Astrocyte of the hippocampus (primary cell): ENCODE measurements at regions not wholly inside any gene's neighbourhood (a gene's known extent, or its start where the extent isn't known, plus 50 kb on each side); places are given as distances from the start of the nearest gene placed in this dataset.

ENCODE experiments used
- DNase-seq: peaks from one replicate; pipeline ENCODE4 v3.0.0; 2011; ENCODE audit warnings: low read depth, low spot score

DNA sequence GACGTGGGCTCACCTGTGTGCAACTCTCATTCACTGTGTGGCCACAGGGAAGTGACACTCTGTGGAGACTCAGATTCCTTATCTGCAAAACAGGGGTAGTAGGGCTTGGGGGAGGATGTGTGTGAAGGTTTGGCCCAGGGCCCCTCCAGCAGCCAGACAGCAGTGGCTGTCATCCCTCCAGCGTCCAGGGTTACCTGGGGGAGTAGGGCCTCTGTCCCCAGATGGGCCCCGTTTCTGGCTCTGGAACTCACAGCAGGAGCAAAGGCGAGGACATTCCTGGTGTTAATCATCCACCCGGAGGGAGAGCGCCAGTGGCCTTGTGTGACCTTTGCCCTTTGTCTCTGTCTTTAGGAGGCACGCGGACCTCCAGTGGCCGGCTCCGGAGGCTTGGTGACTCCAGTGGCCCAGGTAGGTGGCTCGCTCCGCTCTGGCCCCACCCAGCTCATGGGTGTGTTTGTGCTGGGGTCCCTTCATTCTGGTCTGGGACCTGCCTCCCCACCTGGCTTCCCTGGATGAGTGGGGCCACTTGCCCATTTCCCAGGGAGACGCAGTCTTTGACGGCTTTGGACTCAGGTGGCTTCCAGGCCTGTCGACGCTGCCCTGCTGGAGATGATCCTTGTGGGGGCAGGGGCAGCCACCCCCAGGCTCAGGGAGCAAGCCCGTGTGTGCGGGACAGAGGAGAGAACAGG is 166.2 kb downstream of the SEC14L1 start:
- DNase-seq = no peak

DNA sequence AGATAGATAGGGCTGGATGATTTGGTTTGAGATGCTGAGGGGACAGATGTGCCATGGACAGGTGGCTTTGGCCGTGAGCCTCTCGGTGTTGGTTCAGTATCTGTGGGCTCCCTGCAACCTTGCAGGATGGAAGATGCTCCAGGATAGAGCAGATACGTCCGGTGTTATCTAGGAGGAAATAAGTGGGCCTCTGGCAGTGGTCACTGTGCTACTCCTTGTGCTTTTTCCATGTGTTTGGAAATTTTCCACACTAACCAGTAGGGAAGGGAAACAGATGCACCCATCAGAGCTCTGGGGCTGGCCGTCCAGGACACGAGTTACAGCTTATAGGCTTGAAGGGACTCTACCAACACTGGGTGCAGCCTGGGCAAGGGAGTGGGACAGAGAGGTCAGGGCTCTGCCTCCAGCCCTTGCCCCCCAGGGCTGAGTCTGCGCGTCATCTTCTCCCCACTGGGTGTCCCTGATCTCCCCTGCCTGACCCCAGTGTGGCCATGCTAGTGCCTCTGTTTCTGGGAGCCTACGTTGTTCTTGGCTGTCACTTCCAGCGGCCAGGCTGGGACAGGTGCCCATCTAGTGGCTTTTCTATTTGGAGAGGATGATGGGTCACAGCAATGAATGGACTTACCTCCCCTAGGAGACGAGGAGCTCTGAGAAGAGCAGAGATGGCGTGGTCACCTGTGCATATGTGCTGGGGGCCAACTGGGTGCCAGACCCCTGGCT is 166.9 kb downstream of the SEC14L1 start:
- DNase-seq = no peak

DNA sequence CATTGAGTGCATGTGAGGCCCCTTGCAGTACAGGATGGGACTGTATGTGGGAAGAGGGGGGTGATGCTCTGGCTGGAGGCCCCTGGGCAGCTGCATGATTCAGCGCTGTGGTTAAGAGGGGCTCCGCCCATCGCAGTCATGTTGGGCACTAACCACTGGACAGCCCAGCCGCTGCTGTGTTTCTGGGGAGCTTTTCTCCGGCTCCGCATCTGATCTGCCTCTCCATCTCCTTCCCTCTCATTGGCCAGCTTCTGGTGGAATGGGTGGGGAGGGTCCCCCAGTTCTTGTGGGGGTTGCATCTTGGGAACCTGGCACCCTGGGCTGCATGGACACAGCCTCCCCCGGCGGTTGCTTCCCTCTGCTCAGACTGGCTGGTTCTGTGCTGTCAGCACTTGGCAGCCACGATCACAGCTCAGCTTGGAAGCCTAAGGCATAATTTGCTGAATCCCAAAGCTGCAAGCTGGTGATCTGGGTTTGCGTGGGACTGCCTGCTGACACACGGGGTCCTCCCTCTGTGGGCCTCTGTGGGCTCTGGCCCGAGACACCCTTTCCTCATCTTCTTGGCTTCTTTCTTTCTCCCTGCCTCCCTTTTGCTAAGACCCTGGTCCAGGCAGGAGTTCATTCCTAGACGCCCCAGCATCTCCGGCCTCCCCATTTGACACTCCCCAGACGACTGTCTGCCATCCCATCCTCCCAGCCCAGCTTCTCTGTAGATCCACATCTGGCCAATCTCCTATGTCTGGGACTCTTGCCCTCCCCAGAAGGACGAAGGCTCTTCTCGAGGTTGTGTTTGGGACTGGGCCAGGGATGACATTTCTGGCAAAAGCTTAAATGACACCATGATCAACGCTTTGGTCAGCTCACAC is 168.3 kb downstream of the SEC14L1 start:
- DNase-seq = peak; percentile 85

DNA sequence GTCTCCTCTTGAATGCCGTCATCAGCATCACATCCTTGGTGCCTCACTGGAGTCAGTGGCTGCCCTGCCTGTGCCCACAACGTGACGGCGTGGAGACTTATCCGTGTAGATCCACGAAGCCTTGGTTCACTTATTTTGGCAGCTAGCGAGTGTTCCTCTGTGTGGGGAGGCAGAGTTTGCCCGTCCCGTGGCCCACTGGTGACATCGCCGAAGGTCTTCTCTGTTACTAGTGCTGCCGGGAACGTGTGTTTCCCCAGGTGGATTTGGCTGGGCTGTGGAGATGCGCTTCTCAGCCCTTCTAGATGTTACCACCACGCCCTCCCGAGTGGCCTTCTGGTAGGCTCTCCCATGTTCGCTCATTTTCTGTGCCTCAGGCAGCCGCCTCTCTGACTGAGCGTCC is 169.6 kb downstream of the SEC14L1 start:
- no peak for DNase-seq

DNA sequence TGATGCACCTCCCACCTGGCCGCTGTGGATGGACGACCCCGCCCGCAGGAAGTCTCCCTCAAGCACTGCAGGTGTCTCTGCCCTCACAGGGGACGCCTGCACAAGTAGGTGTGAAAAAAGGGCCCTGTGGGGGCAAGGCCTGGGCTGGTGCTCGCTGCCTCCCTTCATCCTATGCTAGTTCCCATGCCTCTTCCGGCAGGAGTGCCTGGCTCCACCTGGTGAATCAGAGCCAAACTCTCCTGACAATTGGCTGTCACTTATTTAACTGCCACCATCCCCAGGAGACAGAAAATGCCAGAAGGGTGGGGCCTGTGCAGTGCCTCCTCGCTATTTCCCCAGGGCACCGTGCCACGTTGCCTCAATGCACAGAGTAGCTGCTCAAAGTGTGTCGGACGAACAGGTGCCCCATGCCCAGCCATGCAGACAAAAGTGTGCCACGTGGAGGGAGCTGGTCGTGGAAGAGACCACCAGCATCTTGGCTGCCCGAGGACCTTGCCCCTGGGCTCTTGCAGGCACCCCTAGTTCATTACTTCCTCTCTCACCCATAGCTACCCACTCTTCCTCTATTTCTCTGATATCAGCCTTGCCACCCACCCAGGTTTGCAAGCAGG is 170.7 kb downstream of the SEC14L1 start:
- DNase-seq = no peak

DNA sequence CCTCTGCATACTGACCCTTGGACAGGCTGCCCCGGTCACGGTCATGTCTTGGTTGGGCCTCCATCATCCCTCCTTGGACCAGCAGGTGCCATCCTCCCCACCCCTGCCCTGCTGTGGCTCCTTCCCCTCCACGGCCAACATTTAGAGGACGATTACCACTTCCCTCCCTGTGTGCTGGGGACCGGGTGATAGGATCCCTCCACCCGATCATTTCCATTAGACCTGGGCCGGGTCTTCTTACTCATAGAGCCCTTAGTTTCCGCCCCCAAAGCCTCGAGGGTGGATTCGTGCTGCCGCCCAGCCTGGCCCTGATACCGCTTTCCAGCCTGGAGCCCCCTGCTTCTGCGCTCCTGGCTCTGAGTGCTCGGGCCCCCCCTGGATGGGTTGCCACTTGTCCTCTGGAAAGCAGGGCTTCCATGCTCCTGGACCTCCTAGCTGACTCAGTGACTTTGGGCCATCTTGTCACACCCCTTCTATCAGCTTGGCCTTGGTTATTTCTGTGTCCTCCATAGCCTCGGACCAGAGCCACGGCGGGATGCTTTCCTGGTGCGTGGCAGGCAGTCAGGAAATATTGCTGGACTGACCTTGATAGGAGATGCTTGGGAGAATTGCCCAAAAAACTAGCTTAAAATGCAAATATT is 171.4 kb downstream of the SEC14L1 start:
- no peak for DNase-seq

DNA sequence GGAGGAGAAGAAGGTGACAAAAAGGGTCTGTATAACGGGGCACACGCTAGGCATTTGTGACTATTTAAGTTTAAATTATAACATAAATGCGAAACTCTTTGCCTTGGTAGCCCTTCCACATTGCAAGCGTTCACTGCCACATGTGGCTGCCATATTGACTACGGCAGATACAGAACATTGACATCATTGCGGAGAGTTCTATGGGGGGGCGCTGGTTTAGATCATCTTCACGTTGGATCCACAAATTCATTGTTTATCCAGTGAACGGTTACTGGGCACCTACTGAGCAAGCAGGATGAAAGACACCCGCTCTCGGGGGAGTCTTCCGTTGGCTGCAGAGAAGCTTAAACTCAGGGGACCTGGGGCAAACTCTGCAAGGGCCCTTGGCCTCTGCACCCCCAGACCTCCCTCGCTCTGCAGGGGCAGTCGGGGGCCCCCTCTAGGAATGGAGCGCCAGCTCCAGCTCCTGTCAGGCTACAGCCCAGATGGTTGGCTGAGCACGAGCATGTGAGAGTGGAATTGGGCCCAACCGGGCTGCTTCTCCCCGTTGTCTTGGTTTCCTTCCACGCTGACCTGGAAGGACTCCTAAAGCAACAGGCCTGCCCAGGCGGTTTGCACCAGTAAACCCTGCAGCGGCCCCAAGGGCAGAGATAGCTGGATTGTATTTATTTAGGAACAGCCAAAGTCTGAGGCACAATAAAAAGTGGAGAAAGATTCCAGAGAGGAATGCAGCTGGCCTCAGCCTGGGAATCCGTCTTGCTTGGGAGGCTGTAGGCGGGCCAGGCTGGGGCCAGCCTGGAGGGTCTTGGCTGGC is 172.2 kb downstream of the SEC14L1 start:
- peak; percentile 95 for DNase-seq

DNA sequence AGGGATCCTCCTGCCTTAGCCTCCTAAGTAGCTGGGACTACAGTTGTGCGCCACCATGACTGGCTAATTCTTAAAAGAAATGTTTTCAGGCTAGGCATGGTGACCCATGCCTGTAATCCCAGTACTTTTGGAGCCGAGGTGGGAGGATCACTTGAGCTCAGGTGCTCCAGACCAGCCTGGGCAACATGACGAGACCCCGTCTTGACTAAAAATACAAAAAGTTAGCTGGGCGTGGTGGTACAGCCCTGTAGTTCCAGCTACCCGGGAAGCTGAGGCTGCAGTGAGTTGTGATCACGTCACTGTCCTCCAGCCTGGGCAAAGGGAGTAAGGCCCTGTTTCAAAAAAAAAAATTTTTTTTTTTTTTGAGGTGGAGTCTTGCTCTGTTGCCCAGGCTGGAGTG is 173.1 kb downstream of the SEC14L1 start:
- DNase-seq = no peak

DNA sequence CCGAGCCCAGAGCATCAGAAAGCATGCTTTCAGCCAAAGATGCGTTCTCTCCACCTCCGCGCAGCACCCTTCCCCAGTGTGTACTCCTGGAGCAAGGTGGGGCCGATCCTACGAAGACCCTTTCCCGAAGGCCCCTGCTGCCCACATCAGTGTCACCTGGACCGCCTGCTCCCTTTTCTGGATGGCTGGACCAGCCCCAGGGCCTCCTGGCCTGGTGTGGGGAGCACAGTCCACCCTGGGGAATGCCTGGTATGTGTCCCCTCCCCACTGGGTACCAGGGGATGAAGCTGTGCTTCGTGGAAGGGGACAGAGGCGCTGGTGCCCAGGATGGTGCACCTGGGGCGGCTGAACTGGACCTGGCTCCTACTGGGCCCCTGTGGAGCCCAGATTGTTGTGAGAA is 173.8 kb downstream of the SEC14L1 start:
- no peak for DNase-seq

DNA sequence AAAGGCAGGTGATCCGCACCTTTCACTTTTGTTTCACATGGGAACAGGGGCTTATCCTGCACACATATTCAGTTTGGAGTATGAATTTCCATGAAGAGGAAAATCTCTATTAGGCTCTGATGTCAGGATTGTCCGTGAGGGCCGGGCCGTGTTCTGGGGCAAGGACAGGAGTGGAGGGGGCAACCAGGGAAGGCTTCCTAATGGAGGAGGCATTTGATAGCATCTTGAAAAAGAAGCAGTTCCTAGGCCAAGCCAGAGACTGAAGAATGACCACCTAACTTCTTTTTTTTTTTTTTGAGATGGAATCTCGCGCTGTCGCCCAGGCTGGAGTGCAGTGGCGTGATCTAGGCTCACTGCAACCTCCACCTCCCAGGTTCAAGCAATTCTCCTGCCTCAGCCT is 174.2 kb downstream of the SEC14L1 start:
- no peak for DNase-seq

DNA sequence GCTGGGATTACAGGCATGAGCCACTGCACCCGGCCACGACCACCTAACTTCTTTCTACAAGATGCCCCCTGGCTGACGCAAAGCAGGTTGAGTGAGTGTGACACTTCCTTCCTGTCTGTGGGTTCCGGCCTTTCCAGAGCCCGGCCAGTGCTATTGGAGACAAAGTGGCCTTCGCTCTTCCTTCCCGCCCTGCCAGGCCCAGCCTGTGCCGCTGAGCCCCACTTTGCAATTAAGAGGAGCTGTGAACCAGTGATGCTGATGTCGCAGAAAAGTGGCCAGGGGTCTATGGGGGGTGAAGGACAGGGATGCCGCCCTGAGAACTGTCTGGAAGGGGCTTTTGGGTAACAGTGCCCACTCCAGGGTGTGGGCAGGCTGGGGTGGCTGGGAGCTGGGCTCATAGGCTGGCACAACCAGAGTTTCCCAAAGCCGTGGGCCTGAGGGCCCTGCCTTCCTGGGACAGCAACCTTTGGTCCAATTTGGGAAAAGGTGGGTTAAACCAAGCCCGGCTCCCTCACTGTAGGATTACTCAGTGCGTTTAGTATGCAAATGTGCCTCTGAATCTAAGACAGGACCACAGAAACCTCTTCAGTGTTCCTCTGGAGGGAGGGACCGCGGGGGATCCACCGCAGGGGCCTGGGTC is 174.9 kb downstream of the SEC14L1 start:
- no peak for DNase-seq

DNA sequence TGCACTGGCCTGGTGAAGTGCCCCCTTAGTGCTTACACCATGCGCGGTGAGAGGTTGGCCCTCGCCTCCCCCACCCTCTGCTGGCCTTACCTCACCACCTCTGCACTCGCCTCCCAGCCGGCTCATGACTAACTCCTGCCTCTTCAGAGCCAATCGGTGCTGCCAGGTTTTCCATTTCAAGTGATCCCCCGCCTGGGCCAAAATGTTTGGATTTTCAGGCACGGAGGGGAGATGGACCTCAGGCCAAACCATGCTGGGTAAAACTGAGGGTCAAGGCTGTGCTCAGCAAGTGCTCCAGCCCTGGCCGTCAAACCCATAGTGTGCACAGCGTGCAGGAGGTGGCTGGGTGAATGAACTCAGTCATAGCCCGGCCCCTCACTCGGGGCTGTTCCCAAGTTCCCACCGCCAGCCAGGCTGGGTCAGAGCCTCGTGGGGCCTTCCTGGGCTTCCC is 175.4 kb downstream of the SEC14L1 start:
- DNase-seq = peak; percentile 90

DNA sequence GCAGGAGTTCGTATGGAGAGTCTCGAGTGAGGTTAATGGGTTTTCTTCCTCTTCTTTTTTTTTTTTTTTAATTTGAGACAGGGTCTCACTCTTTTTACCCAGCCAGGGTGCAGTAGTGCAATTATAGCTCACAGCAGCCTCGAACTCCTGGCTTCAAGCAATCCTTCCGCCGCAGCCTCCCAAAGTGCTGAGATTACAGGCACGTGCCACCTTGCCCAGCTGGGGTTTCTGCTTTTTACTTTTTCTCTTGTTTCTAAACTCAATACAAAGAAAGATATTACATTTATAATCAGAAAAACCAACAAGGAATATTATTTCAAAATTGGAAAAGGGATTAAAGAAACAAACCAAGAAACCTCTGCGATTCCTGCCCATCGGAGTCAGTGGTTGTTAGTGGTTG is 175.9 kb downstream of the SEC14L1 start:
- no peak for DNase-seq

DNA sequence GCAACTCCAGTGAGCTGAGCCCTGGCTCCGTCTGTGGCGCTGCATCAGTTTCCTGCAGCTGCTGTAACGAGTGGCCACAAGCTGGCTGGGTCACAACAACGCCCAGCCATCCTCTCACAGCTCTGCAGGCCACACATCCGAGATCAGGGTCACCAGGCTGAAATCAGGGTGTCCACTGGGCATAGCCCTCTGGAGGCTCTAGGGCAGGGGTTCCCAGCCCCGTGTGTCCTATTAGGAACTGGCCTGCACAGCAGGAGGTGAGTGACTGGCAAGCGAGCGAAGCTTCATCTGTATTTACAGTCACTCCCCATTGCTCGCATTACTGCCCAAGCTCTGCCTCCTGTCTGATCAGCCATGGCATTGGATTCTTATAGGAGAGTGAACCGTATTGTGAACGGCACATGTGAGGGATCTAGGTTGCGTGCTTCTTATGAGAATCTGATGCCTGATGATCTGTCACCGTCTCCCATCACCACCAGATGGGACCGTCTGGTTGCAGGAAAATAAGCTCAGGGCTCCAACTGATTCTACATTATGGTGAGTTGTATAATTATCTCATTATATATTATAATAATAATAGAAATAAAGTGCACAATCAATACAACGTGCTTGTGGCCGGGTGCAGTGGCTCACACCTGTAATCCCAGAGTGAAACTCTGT is 176.5 kb downstream of the SEC14L1 start:
- peak; percentile 36 for DNase-seq

DNA sequence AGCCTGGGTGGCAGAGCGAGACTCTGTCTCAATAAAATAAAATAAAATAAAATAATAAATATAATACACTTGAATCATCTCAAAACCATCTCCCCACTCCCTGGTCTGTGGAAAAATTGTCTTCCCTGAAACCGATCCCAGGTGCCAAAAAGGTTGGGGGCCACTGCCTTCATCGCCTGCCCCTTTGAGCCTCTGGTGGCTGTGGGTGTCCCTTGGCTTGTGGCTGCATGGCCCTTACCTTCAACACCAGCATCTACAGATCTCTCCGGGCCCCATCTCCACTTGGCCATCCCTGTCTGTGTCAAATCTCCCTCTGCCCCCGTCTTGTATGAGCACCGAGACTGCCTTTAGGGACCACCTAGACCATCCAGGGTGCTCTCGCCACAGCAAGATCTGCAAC is 177.3 kb downstream of the SEC14L1 start:
- DNase-seq = no peak

DNA sequence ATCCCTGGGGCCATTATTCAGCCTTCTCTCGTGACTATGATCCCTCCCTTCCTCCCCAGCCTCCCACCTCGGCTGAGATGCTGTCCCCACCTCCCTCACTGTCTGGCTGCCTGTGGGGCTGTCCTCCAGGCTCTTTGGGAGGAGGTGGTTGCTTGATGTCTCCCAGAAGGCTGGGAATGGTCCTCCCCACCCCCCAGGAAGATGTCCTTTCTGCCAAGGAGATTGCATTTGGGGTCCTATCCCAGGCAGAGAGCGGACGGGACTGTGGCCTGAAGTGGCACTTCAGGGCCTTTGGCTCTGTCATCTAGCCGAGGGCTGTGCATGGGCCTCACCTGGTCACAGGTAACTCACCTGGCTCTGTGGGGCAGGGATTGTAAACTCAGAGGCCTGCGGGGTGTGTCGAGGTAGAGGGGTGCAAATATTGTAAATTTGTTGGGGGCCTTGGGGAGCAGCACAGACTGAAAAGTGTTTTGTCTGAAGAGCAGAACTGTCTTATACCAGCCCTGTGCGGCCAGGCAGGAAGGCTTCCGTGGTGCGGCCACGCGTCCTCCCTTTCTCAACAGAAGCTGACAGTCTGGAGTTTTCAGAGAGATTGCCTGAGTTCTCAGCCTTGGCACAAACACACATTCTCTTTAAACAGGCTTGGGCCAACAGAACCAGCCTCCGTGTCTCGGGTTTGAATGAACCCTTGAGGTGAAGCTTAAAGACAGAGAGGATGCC is 177.9 kb downstream of the SEC14L1 start:
- DNase-seq = peak; percentile 21

DNA sequence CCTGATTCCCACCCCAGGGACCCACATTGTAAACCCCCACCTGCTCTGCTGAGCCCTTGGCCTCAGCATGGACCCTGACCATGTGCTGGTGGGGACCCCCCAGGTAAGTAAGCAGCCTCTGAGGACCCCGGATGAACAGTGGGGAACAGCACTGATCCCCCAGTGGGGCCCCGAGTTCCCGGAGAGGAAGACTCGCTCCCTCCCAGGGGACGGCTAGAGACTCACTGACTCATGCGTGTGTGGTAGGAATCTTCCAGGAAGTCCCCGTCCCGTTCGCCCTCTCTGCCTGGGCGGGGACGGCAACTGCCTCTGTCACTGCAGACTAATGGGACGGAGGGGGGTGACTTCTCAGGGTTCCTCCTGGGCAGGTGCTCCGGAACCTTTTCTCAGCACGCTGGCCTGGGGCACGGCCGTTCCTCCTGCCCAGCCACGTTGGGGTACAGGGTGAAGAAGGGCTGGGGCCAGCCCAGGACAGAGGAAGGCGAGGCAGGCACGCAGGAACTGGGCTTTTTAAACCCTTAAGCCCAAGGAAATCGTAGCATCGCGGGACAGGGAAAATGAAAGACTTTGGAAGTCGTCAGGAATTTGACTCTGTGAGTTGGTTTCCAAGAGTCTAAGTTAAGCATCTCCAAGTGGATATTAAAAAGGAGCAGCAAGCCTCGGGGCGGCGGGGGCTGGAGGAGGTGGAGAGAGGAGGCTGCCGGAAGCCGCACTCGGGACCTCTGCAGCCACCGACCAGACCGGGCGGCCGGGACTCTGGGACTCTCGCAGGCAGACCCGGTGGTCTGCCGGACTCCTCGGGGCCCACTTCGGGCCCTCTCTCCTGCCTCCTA is 178.7 kb downstream of the SEC14L1 start:
- DNase-seq = peak; percentile 79

DNA sequence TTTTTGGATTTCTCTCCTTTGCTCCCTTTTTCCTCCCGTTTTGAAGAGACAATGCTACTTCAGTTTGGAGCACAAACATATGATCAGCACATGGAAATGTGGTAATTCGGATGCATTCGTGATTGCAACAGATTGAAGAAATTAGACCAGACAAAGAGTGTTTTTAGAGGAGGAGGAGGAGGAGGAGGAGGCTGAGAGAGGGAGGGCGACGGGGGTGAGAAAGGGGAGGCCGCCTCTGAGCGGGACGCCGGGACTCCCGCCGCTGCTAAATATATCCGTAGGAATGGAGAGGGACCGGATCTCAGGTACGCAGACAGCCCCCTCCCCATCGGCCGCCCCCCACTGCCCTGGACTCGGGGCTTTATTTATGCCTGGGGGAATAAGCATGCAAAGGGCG is 179.3 kb downstream of the SEC14L1 start:
- DNase-seq = no peak
